Naive B cell (primary cell): ENCODE measurements at regions not wholly inside any gene's neighbourhood (a gene's known extent, or its start where the extent isn't known, plus 50 kb on each side); places are given as distances from the start of the nearest gene placed in this dataset.
"Not testable (repeated sequence)": the region's sequence is repeated elsewhere in the genome, so short reads cannot be mapped to it uniquely, and the experiment has no call there.

Experiments
- ATAC-seq, 2 donors: fragments of 150-1000 bp; cut with Tn5 transposase; 2 replicates each; pipeline ENCODE4 v1.10.0; 2021; ENCODE audit warnings: low read depth in 2 of 2, mild to moderate bottlenecking in 2 of 2, moderate library complexity in 2 of 2
- DNase-seq: peaks from one replicate; pipeline ENCODE4 v3.0.0; 2022
- H3K27ac Mint-ChIP-seq, 6 donors: one replicate each; pipeline ENCODE4 v1.8.0; 2020 to 2022; ENCODE audit warnings: mild to moderate bottlenecking in 6 of 6, mixed read lengths in 6 of 6, moderate library complexity in 5 of 6, inconsistent platforms in 2 of 6
- H3K27me3 Mint-ChIP-seq, 3 donors: one replicate each; pipeline ENCODE4 v1.8.0; 2021 to 2022; ENCODE audit warnings: mixed read lengths in 3 of 3, mild to moderate bottlenecking in 1 of 3
- H3K36me3 Mint-ChIP-seq, 2 donors: one replicate each; pipeline ENCODE4 v1.8.0; 2020 to 2022; ENCODE audit warnings: mixed read lengths in 2 of 2, inconsistent platforms in 1 of 2, mild to moderate bottlenecking in 1 of 2
- H3K4me1 Mint-ChIP-seq, 3 donors: one replicate each; pipeline ENCODE4 v1.8.0; 2020 to 2022; ENCODE audit warnings: mixed read lengths in 3 of 3, inconsistent platforms in 1 of 3, mild to moderate bottlenecking in 1 of 3, moderate library complexity in 1 of 3
- H3K4me3 Mint-ChIP-seq, 8 donors: one replicate each; pipeline ENCODE4 v1.8.0; 2020 to 2022; ENCODE audit warnings: mild to moderate bottlenecking in 8 of 8, mixed read lengths in 8 of 8, moderate library complexity in 8 of 8, inconsistent platforms in 2 of 8
- H3K9me3 Mint-ChIP-seq, 7 donors: one replicate each; pipeline ENCODE4 v1.8.0; 2020 to 2022; ENCODE audit warnings: mixed read lengths in 7 of 7, mild to moderate bottlenecking in 5 of 7, inconsistent platforms in 2 of 7, moderate library complexity in 1 of 7

DNA sequence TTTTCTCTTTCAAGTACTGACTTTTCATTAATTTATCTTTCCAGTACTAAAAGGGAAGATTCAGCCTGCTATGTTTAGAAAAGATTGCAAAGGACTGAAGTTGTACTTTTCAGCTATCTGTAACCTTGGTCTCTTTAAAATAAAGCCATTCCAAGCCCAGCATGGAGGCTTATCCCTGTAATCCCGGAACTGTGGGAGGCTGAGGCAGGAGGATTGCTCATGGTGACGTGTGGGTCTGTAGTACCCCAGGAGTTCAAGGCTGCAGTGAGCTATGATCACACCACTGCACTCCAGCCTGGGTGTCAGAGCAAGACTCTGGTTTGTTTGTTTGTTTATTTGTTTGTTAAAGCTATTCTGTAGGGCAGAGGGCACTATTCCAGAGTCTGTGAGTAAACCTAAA, 50.6 kb upstream of the TMEM170B start:
- DNase-seq: no peak
- Mint-ChIP-seq H3K9me3 (no peaks in the 10 kb centered on the region), H3K27me3 (no peaks in the 10 kb centered on the region), H3K36me3 (no peaks in the 10 kb centered on the region), H3K4me1 (peaks cover 7 to 11% (median 9%) of the 10 kb centered on the region in 3 donors), H3K4me3 (no peak overlapping the region), H3K27ac (no peak overlapping the region)
- no peak for ATAC-seq

DNA sequence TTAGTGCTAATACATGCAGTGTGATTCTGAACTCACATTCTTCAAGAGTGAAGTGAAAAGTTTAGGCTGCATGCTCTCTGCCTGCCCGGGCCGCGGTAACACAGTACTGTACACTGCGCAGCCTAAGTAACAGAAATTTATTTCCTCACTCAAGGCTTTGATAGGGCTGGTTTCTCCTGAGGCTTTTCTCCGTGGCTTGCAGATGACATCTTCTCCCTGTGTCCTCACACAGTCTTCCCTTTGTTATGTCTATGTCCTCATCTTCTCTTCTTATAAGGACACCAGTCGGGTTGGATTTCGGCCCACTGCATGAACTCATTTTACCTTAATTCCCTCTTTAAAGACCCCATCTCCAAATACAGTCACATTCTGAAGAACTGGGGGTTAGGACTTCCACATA, 51.1 kb upstream of the TMEM170B start:
- Mint-ChIP-seq H3K4me3 (no peak overlapping the region), H3K27me3 (no peaks in the 10 kb centered on the region), H3K4me1 (peaks cover 7 to 11% (median 9%) of the 10 kb centered on the region in 3 donors), H3K36me3 (no peaks in the 10 kb centered on the region), H3K27ac (peak overlapping the region in 2 of 6 donors; percentile 3 to 33), H3K9me3 (no peaks in the 10 kb centered on the region)
- DNase-seq: no peak
- no peak for ATAC-seq

DNA sequence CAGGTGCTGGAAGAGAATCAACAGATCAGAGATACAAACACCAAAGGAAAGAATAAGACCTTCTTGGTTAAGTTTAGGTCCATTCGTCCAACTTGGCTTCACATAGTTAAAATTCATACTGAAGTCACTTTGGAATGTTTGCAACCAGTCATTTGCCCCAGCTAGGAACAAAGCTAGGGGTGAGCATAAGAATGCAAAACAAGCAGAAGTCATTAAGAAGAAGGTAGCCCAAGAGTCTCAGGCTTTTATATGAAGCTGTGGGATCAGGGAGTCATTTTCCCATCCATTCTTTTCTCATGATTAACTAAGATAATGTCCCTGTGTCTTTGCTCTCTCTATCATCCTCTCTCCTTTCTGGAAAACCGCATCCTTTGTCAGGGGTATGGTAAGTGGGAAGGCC, 51.5 kb upstream of the TMEM170B start:
- Mint-ChIP-seq H3K9me3 (no peaks in the 10 kb centered on the region), H3K4me3 (no peak overlapping the region), H3K4me1 (peaks cover 7 to 11% (median 9%) of the 10 kb centered on the region in 3 donors), H3K27me3 (no peaks in the 10 kb centered on the region), H3K36me3 (no peaks in the 10 kb centered on the region), H3K27ac (no peak overlapping the region)
- no peak for DNase-seq
- no peak for ATAC-seq

DNA sequence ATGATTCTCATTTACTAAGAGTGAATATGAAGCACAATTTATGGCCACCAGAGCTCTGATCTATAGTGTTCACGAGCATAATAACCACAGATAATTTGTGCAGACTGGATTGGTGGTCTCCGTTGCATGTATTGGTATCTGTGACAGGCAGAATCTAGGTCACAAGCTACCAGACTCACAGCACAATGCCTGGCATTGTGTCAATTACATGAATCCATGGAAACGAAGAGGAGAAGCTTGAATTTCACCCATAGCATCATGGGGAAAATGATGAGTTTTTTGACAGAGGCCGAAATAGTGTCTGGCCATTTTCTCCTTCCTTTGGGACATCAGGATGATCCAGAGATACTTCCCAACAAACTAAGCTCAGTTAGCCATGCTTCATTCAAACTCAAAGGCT, 52.3 kb upstream of the TMEM170B start:
- Mint-ChIP-seq H3K4me1 (peaks cover 8 to 11% (median 11%) of the 10 kb centered on the region in 3 donors), H3K36me3 (no peaks in the 10 kb centered on the region), H3K9me3 (no peaks in the 10 kb centered on the region), H3K27ac (peak overlapping the region in 3 of 6 donors; percentile 26 to 62 (median 38)), H3K4me3 (no peak overlapping the region), H3K27me3 (no peaks in the 10 kb centered on the region)
- no peak for ATAC-seq
- no peak for DNase-seq

DNA sequence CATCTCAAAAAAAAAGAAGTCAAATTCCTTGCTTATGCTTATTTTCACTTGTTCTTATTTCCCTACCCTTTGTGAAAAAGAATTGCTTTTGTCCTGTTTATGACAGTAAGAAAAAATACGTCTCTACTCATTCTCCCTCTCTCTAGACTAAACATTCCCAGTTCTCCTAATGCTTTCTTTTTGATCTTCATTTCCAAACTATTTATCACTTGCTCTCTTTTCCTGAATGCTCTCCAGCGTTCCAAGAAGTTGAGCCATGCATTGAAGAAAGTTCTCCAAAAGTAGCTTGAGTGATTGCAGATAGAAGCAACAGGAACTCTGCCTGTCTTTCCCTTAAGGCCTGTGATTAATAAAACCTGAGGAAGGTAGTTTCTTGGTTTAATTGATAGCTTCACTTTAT, 53.1 kb upstream of the TMEM170B start:
- Mint-ChIP-seq H3K4me1 (peaks cover 11 to 14% (median 11%) of the 10 kb centered on the region in 3 donors), H3K27me3 (no peaks in the 10 kb centered on the region), H3K27ac (no peak overlapping the region), H3K9me3 (no peaks in the 10 kb centered on the region), H3K4me3 (no peak overlapping the region), H3K36me3 (no peaks in the 10 kb centered on the region)
- DNase-seq (no peak), ATAC-seq (no peak)

DNA sequence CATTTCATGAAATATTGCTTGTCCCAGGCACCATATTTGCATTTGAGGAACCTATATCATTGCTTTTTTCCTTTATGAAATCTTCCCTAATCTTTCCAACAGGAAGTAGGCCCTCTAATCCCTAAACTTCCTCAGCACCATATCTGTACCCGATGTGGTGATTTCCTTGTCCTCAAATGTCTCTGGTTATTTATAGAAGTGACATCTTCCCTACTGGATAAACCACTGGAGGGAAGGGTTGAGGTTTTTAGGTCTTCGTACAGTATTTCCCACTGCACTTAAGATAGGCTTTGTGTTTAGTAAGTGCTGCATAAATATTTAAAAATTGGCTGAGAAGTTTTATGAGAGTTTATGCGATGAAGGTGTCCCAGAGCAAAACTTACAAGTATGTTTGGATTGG, 54.9 kb upstream of the TMEM170B start:
- no peaks in the 10 kb centered on the region for H3K27me3 Mint-ChIP-seq
- no peak overlapping the region for H3K27ac Mint-ChIP-seq
- H3K4me3 Mint-ChIP-seq: no peak overlapping the region
- H3K4me1 Mint-ChIP-seq: peaks cover 11 to 17% (median 15%) of the 10 kb centered on the region in 3 donors
- no peaks in the 10 kb centered on the region for H3K9me3 Mint-ChIP-seq
- no peaks in the 10 kb centered on the region for H3K36me3 Mint-ChIP-seq
- no peak for DNase-seq
- ATAC-seq: no peak

DNA sequence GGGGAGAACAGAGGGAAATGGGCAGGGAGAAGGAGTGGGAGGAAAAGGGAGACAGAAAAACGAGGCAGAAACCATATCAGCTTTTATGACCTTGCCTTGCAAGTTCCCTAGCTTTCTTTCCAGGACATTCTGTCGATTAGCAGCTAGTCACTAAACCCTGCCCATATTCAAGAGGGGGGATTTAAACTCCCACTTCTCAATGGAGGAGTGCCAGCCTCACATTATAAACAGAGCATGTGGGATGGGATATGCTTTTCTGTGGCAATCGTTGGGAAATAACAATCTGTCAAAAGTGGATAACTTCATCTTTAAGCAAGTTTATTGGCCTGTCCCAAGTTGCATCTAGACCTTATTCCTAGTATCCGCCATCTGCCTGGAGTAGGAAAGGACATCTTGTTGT, 57.0 kb upstream of the TMEM170B start:
- Mint-ChIP-seq H3K4me3 (no peak overlapping the region), H3K27ac (peak overlapping the region in 2 of 6 donors; percentile 38 to 89), H3K36me3 (no peaks in the 10 kb centered on the region), H3K4me1 (peaks cover 23 to 30% (median 25%) of the 10 kb centered on the region in 3 donors), H3K9me3 (no peaks in the 10 kb centered on the region), H3K27me3 (no peaks in the 10 kb centered on the region)
- no peak for DNase-seq
- no peak for ATAC-seq

DNA sequence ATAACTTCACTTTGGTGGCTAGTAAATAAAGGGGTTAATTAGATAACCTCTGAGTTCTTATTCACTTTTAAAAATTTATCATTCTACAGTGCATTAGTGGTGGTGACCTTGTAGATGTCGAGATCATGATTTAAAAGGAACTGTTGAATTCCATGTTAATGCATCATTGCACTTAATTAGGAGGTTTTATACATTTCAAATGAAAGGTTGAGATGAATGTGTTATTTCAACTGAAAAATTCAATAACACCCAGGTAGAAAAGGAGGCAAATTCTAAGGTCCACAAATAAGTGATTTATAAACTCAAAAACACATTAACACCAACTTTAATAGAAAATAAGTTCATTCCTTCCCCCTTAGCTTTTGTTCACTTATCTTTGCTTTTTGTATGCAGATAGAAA, 58.3 kb upstream of the TMEM170B start:
- H3K9me3 Mint-ChIP-seq: no peaks in the 10 kb centered on the region
- no peaks in the 10 kb centered on the region for H3K36me3 Mint-ChIP-seq
- no peaks in the 10 kb centered on the region for H3K27me3 Mint-ChIP-seq
- H3K4me3 Mint-ChIP-seq: no peak overlapping the region
- no peak overlapping the region for H3K27ac Mint-ChIP-seq
- DNase-seq (no peak), ATAC-seq (no peak)
- H3K4me1 Mint-ChIP-seq: peaks cover 23 to 34% (median 26%) of the 10 kb centered on the region in 3 donors

DNA sequence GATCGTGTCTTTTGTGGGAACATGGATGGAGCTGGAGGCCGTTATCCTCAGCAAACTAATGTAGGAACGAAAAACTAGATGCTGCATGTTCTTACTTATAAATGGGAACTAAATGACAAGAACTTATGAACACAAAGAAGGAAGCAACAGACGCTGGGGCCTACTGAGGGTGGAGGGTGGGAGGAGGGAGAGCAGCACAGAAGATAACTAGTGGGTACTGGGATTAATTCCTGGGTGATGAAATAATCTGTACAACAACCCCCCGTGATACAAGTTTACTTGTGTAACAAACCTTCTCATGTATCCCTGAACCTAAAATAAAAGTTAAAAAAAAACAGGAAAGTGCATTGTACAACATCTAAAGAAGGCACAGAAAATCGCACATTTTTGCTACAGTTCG, 59.0 kb upstream of the TMEM170B start:
- H3K27ac Mint-ChIP-seq: peak overlapping the region in 1 of 6 donors; percentile 33

DNA sequence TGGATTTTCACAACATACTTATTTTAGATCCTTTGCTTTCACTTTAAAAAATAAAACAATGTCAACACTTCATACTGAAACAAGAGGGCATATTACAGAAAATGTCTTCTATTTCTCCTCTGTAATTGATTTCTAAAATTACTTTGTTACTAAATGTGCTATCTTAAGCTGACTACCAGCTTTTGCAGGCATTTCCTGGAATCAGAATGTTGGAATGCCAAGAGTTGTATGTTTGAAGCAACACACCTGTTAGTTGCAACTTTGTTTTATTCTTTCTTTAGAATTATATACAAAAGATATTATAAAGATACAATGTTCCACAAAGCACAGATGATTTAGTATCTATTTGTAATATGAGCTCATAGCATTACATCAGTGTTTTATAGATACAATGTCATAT, 62.5 kb upstream of the TMEM170B start:
- ATAC-seq (no peak), DNase-seq (no peak)
- H3K9me3 Mint-ChIP-seq: no peaks in the 10 kb centered on the region

More for the DNA sequence above, 59.0 kb upstream of the TMEM170B start:
- ATAC-seq (no peak), DNase-seq (no peak)
- Mint-ChIP-seq H3K27me3 (no peaks in the 10 kb centered on the region), H3K9me3 (no peaks in the 10 kb centered on the region), H3K4me3 (no peak overlapping the region), H3K4me1 (peaks cover 23 to 32% (median 29%) of the 10 kb centered on the region in 3 donors), H3K36me3 (no peaks in the 10 kb centered on the region)

DNA sequence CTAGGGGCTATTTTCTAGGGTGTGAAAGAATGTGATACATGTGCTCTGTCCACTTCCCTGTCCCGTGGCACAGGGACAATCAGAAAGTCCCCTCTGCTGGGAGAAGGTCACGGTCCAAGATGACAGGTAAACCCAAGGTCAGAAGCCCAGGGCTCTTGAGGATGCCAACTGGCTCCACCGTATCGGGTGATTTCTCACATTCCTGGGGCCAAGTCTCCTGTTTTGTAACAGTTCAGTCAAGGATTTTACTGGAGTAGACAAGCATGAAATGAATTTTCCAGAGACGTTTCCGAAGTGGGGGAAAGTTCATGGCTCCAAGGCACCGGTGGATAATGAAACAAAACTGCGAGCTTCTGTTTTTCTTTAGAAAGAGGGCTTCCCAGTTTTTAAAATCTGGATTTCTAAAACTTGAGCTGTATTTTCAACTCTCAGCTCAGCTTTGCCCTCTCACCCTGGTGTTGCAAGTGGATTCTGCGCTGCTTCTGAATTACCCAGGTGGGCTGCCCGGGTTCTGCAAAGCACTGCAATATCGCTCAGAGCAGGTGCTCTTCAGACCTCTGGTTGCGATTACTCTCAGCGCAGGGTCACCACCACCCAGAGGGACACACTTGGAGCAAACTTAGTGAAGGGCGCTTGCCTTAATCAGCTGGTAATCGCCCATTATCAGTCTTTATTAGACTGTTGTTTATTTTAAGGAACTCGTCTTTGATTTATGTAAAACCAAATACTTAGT, 64.4 kb upstream of the TMEM170B start:
- H3K4me3 Mint-ChIP-seq: no peak overlapping the region
- no peaks in the 10 kb centered on the region for H3K36me3 Mint-ChIP-seq
- peaks cover 31 to 49% (median 31%) of the 10 kb centered on the region in 3 donors for H3K4me1 Mint-ChIP-seq

More for the DNA sequence above, 62.5 kb upstream of the TMEM170B start:
- H3K36me3 Mint-ChIP-seq: no peaks in the 10 kb centered on the region
- no peak overlapping the region for H3K4me3 Mint-ChIP-seq
- H3K4me1 Mint-ChIP-seq: peaks cover 16 to 36% (median 27%) of the 10 kb centered on the region in 3 donors
- no peaks in the 10 kb centered on the region for H3K27me3 Mint-ChIP-seq
- H3K27ac Mint-ChIP-seq: no peak overlapping the region

DNA sequence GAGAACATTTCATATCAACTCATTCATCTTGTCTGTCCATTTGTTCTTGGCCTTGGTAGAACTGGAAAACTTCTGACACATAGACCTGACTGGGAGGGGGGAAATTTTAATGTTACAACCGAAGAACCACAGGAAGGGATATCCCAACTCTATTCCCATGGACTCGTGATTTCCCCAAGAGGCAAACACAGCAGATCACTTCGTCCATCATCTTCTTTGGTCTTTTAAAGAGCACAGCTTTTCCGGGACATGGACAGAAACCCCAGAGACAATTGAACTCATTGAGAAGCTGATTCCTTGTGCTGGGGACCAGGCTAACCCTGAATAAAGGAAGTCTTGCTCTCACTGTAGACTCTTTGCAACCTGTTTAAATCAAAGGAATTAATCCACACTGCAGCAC, 66.3 kb upstream of the TMEM170B start:
- peaks cover 44 to 56% (median 46%) of the 10 kb centered on the region in 3 donors for H3K4me1 Mint-ChIP-seq
- H3K4me3 Mint-ChIP-seq: no peak overlapping the region
- H3K9me3 Mint-ChIP-seq: peaks cover 0 to 13% (median 2%) of the 10 kb centered on the region in 7 donors
- no peaks in the 10 kb centered on the region for H3K27me3 Mint-ChIP-seq
- no peak for ATAC-seq
- H3K36me3 Mint-ChIP-seq: no peaks in the 10 kb centered on the region
- DNase-seq: no peak
- H3K27ac Mint-ChIP-seq: no peak overlapping the region

More for the DNA sequence above, 64.4 kb upstream of the TMEM170B start:
- Mint-ChIP-seq H3K27ac (no peak overlapping the region), H3K27me3 (no peaks in the 10 kb centered on the region), H3K9me3 (peaks cover 0 to 13% (median 2%) of the 10 kb centered on the region in 7 donors)
- no peak for DNase-seq
- no peak for ATAC-seq

DNA sequence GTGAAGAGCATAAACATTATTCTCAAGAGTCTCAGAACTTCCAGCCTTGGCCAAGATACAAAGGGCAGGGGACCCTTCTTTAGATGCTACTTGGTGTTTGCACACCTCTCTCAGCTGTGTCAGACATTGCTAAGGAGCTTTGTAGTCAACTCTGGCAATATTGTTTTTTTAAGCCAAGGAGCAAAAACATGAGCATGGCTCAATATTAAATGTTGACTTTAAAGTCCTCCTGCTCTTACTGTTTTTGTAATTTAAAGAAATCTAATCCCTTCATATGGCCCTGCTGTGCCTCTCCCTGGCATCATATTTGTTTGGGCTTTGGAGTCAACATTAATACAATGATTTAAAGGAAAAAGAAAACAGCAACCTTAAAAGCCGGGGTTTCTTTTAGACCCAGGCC, 67.9 kb upstream of the TMEM170B start:
- H3K36me3 Mint-ChIP-seq: no peaks in the 10 kb centered on the region
- peak overlapping the region in 5 of 6 donors; percentile 34 to 80 (median 52) for H3K27ac Mint-ChIP-seq
- ATAC-seq (no peak), DNase-seq (no peak)
- no peaks in the 10 kb centered on the region for H3K27me3 Mint-ChIP-seq
- H3K9me3 Mint-ChIP-seq: peaks cover 0 to 13% (median 2%) of the 10 kb centered on the region in 7 donors
- H3K4me3 Mint-ChIP-seq: peak overlapping the region in 4 of 8 donors; percentile 15 to 42 (median 26)
- H3K4me1 Mint-ChIP-seq: peaks cover 40 to 65% (median 44%) of the 10 kb centered on the region in 3 donors

DNA sequence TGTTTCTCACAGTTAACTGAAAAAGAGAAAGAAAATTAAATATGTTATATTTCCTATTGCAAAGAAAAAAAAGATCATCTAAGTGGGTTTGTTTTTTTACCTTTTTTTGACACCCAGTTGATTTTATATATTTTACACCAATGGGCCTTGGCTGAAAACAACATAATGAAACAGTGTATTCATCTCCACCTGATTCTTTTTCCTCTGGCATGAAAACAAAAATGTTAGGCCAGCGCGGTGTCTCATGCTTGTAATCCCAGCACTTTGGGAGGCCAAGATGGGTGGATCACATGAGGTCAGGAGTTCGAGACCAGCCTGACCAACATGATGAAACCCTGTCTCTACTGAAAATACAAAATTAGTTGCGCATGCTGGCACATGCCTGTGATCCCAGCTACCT, 69.3 kb upstream of the TMEM170B start:
- DNase-seq, H3K27me3 Mint-ChIP-seq, H3K36me3 Mint-ChIP-seq, ATAC-seq: not testable (repeated sequence)
- Mint-ChIP-seq H3K27ac (peak overlapping the region in 5 of 6 donors; percentile 9 to 90 (median 86)), H3K4me1 (peaks cover 35 to 70% (median 46%) of the 10 kb centered on the region in 3 donors), H3K4me3 (peak overlapping the region in 4 of 8 donors; percentile 22 to 65 (median 42)), H3K9me3 (peaks cover 0 to 13% (median 2%) of the 10 kb centered on the region in 7 donors)
